ENCODE measurements at regions not wholly inside any gene's neighbourhood (a gene's known extent, or its start where the extent isn't known, plus 50 kb on each side); places are given as distances from the start of the nearest gene placed in this dataset.

DNA sequence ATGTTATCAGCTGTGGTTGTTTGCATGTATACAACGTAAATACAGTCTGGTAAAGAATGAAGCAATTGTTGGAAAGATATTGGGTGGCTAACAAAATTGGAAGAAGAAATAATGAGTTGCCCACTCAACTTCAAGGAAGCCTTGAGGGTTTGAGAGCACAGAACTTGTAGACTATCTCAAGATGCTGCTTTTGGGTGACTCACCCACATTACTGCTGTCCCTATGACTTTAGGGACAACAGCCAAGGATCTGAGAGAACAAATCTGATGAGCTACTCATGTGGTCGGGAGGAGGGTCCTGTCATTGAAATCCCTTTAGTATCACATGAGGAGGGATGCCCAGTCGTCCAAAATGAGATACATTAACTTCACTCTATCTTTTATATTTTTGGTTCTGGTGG is 261.8 kb downstream of the GAS1 start:
- Histone ChIP-seq H3K9ac (no peak overlapping the region), H3K4me2 (no peak overlapping the region), H3K27me3 (no peaks in the 10 kb centered on the region), H3K9me3 (replicated peaks in 1 of 11) (no peaks in the 10 kb centered on the region), H3K4me1 (peaks cover 0 to 6% (median 0%) of the 10 kb centered on the region in 10 experiments; a peak in 3 of 20 replicates), H4K20me1 (no peaks in the 10 kb centered on the region), H3K27ac (no peak overlapping the region), H3K4me3 (no peak overlapping the region), H3K36me3 (no peaks in the 10 kb centered on the region)
- TF ChIP-seq Cebpa-rat (IDR thresholded peaks at IDR 0.05), result no peak

DNA sequence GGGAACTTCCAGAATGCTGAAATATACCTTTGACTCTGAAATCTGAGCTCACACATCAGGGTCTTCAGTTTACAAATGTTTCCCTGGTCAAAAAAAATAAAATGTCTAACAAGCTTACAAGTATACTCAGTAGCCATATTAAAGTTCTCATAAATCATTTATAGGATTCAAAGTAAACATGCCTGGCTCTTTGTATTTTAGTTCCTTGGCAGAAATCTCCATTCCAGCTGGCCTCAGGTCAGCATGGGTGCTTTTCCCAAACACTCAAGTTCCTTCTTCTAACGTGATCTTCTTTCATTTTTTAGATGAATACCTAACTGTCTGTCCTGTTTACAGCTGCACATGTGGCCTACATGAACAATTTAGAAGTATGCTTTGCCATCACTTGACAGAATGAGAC is 263.2 kb downstream of the GAS1 start:
- TF ChIP-seq Cebpa-rat (IDR thresholded peaks at IDR 0.05), result no peak
- Histone ChIP-seq H3K36me3 (no peaks in the 10 kb centered on the region), H3K27ac (no peak overlapping the region), H3K4me2 (no peak overlapping the region), H3K9ac (no peak overlapping the region), H3K4me3 (no peak overlapping the region), H3K27me3 (no peaks in the 10 kb centered on the region), H4K20me1 (no peaks in the 10 kb centered on the region), H3K9me3 (replicated peaks in 1 of 11) (no peaks in the 10 kb centered on the region), H3K4me1 (peaks cover 0 to 6% (median 0%) of the 10 kb centered on the region in 10 experiments; a peak in 3 of 20 replicates)

DNA sequence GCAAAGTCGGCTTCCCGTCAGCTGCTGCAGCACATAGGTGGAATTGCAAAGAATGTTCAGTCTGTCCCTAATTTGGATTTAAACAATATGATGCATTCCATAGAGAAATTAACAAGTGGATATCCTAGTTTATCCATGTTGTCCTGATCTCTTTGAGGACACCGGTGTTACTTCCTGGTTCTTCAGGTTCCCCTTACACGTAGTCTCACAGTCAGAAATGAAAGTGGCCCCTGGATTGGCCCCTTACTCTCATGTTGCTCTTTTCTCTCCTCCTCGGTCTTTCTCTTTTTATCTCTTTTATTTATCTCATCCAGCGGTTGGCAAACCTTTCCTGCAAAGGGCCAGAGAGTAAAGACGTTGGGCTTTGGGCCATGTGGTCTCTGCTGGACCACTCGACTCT is 265.1 kb downstream of the GAS1 start:
- Histone ChIP-seq H3K27me3 (no peaks in the 10 kb centered on the region), H3K4me1 (no peaks in the 10 kb centered on the region), H3K4me3 (no peak overlapping the region), H3K9me3 (replicated peaks in 1 of 11) (peaks cover 0 to 11% (median 6%) of the 10 kb centered on the region in 11 experiments; a peak in 9 of 22 replicates), H4K20me1 (no peaks in the 10 kb centered on the region), H3K36me3 (no peaks in the 10 kb centered on the region), H3K9ac (no peak overlapping the region), H3K4me2 (peak overlapping the region in 1 of 11 experiments; percentile 44; a peak in 2 of 22 replicates), H3K27ac (no peak overlapping the region)
- no peak for TF ChIP-seq Cebpa-rat (IDR thresholded peaks at IDR 0.05)

DNA sequence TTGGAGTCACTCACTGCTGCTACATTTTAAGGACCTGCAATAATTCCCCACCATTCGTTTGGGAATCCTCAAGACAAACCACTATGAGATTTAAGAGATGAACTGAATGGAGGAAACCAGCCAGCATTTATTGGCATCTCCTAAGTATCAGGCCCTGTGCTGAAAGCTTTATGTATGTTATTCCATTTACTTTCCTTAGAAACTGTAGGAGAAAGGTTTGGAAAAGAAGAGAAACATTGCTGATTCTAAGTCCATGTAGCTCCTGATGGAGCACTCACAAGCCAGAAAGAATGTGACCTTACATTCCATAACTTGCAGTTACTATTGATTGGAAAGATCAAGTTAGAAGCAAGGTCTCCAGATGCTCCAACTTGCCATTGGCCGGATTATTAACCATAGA is 267.4 kb downstream of the GAS1 start:
- H3K4me2 ChIP-seq, result no peak overlapping the region
- no peaks in the 10 kb centered on the region for H4K20me1 ChIP-seq
- no peaks in the 10 kb centered on the region for H3K36me3 ChIP-seq
- peaks cover 0 to 11% (median 6%) of the 10 kb centered on the region in 11 experiments; a peak in 9 of 22 replicates for H3K9me3 ChIP-seq (replicated peaks in 1 of 11)
- H3K27me3 ChIP-seq, result no peaks in the 10 kb centered on the region
- H3K4me1 ChIP-seq, result no peaks in the 10 kb centered on the region
- TF ChIP-seq Cebpa-rat (IDR thresholded peaks at IDR 0.05), result no peak
- H3K9ac ChIP-seq, result no peak overlapping the region
- no peak overlapping the region for H3K27ac ChIP-seq
- no peak overlapping the region for H3K4me3 ChIP-seq

DNA sequence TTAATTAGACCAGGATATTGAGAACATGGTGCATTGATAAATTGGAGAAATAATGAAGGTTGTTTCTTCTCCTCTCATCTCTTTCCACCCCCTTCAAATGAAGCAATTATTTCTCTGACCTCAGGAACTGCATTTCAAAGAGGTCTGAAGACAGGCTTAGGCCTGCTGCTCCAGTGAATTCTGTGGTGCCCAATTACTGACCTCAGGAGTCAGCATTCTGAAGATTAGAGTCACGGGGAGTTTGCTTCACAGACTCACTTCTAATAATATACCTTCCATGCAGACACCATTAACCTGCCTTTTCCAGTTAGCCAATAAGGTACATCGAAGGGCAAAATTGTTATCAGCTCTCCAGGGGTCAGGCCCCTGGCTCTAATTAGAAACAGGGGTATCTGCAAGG is 270.9 kb downstream of the GAS1 start:
- H3K9me3 ChIP-seq (replicated peaks in 1 of 11), result peaks cover 5 to 23% (median 10%) of the 10 kb centered on the region in 11 experiments; a peak in 16 of 22 replicates
- no peaks in the 10 kb centered on the region for H3K36me3 ChIP-seq
- no peaks in the 10 kb centered on the region for H4K20me1 ChIP-seq
- H3K4me1 ChIP-seq, result peaks cover 0 to 29% (median 16%) of the 10 kb centered on the region in 10 experiments; a peak in 17 of 20 replicates
- no peak for TF ChIP-seq Cebpa-rat (IDR thresholded peaks at IDR 0.05)
- no peak overlapping the region for H3K4me3 ChIP-seq
- no peak overlapping the region for H3K27ac ChIP-seq
- no peak overlapping the region for H3K9ac ChIP-seq
- no peak overlapping the region for H3K4me2 ChIP-seq
- H3K27me3 ChIP-seq, result no peaks in the 10 kb centered on the region

DNA sequence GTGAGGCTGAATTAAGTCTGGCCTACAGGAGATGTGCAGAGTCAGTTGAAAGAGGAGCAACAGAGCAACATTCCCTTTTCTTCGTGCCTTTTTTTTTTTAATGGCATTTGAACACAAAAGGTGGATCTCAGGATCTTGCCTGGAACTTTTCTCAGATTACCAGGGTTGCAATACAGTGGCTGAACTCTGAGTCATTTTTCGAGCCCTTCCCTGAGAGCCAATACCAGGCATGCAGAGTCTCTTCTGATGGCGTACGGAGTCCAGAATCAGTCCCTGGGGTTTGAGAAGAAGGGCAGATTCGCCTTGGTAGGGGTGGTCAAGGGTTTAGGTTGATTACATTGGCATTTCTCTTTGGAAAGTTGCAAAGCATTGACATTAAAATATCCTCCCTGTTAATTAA is 271.5 kb downstream of the GAS1 start:
- Histone ChIP-seq H3K27me3 (no peaks in the 10 kb centered on the region), H3K4me2 (no peak overlapping the region), H3K9ac (no peak overlapping the region), H3K36me3 (no peaks in the 10 kb centered on the region), H4K20me1 (no peaks in the 10 kb centered on the region), H3K27ac (no peak overlapping the region), H3K4me3 (no peak overlapping the region), H3K4me1 (peaks cover 0 to 30% (median 16%) of the 10 kb centered on the region in 10 experiments; a peak in 17 of 20 replicates), H3K9me3 (replicated peaks in 1 of 11) (peaks cover 11 to 28% (median 16%) of the 10 kb centered on the region in 11 experiments)
- no peak for TF ChIP-seq Cebpa-rat (IDR thresholded peaks at IDR 0.05)

DNA sequence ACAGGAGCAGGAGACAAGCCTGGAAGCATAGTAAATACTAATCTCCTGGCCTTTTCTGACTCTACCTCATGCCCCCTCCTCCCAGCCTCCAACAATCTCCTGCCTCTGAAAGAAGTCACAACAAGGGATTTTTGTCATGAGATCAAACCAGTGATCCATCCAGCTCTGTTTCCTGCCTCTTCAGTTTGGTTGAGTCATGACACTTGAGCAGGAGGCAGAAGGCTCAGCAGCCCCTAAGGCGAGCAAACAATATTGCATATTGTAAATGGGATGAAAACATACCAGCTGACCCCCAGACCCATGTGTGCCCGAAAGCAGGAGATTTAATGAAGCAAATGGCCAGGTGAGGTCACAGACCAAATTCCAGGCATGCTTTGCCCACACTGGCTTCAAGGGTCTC is 272.8 kb downstream of the GAS1 start:
- Histone ChIP-seq H3K36me3 (no peaks in the 10 kb centered on the region), H3K4me3 (no peak overlapping the region), H4K20me1 (no peaks in the 10 kb centered on the region), H3K27ac (no peak overlapping the region), H3K27me3 (no peaks in the 10 kb centered on the region), H3K4me2 (0 out of 22 replicates have a peak overlapping the region, but pooled peaks of 3 of the 11 experiments have one; percentile 1 to 16 (median 8)), H3K4me1 (peaks cover 0 to 30% (median 16%) of the 10 kb centered on the region in 10 experiments; a peak in 17 of 20 replicates), H3K9ac (no peak overlapping the region), H3K9me3 (replicated peaks in 1 of 11) (peaks cover 24 to 41% (median 29%) of the 10 kb centered on the region in 11 experiments)
- no peak for TF ChIP-seq Cebpa-rat (IDR thresholded peaks at IDR 0.05)

DNA sequence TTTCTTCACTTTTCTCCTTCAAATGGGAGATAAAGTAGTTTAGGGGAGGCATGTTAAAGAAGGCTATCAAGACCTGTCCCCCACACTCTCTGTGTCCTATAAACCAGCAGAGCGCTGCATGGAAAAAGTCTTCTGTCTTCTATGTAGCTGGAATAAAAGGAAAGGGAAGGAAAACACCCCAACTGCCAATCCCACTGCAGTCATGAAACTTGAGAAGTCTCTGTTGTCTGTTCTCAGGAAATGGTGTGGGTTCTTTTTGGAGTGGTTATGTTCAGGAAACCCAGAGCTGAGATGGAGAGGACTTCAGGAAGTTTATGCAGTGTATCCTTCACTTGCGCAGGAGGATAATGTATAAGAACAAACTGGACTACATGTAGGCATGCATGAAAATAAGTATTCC is 274.3 kb downstream of the GAS1 start:
- peak overlapping the region in 9 of 11 experiments; percentile 20 to 66 (median 49); a peak in 16 of 22 replicates for H3K4me2 ChIP-seq
- no peaks in the 10 kb centered on the region for H3K36me3 ChIP-seq

DNA sequence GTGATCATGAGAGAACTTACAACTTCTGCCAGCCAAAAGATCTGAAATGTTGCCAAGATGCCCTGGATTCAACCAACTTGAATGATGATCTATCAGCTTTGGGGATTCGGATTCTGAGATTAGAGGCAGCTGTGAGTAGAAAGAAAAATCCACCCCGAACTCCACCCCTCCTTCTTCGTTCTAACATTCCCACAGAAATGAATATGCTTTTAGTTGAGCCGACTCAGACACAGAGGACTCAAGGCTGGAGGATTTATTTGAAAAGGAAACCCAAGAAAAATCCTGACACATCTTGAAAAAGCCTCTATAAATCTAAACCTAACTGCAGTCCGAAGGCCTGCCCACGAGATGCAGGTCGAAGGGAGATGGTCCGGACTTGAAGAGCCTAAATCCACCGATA is 275.0 kb downstream of the GAS1 start:
- Histone ChIP-seq H4K20me1 (no peaks in the 10 kb centered on the region), H3K9me3 (replicated peaks in 1 of 11) (peaks cover 24 to 35% (median 27%) of the 10 kb centered on the region in 11 experiments), H3K27ac (no peak overlapping the region), H3K27me3 (no peaks in the 10 kb centered on the region), H3K36me3 (no peaks in the 10 kb centered on the region), H3K4me1 (peaks cover 7 to 30% (median 17%) of the 10 kb centered on the region in 10 experiments; a peak in 19 of 20 replicates), H3K4me2 (peak overlapping the region in 8 of 11 experiments; percentile 41 to 66 (median 50); a peak in 10 of 22 replicates), H3K4me3 (no peak overlapping the region), H3K9ac (no peak overlapping the region)
- no peak for TF ChIP-seq Cebpa-rat (IDR thresholded peaks at IDR 0.05)

More for the DNA sequence above, 274.3 kb downstream of the GAS1 start:
- Histone ChIP-seq H3K4me3 (no peak overlapping the region), H3K4me1 (peaks cover 6 to 30% (median 16%) of the 10 kb centered on the region in 10 experiments; a peak in 19 of 20 replicates), H4K20me1 (no peaks in the 10 kb centered on the region), H3K27me3 (no peaks in the 10 kb centered on the region), H3K27ac (no peak overlapping the region), H3K9ac (no peak overlapping the region), H3K9me3 (replicated peaks in 1 of 11) (peaks cover 24 to 41% (median 31%) of the 10 kb centered on the region in 11 experiments)
- no peak for TF ChIP-seq Cebpa-rat (IDR thresholded peaks at IDR 0.05)

DNA sequence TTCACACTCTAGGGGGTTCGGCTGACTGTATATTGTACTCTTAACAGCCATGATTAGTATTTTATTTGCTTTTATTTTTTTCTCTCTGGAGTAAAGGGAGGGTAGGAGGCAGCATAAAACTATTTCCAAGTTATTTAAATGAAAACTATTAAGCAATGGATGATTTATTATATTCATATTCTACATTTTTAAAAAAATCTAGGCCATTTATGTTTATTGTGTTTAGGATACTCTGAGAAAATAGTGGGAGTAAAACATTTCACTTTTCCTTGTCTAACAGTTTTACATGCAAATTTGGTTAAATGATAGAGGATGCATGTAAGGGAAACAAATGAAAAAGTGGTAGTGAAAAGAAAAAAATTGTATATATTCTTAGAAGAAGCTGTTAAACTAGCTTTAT is 276.3 kb downstream of the GAS1 start:
- no peaks in the 10 kb centered on the region for H3K27me3 ChIP-seq
- H3K36me3 ChIP-seq, result no peaks in the 10 kb centered on the region
- TF ChIP-seq Cebpa-rat (IDR thresholded peaks at IDR 0.05), result no peak
- no peak overlapping the region for H3K9ac ChIP-seq
- no peak overlapping the region for H3K27ac ChIP-seq
- no peak overlapping the region for H3K4me3 ChIP-seq
- H3K4me1 ChIP-seq, result peaks cover 7 to 30% (median 17%) of the 10 kb centered on the region in 10 experiments; a peak in 19 of 20 replicates
- no peaks in the 10 kb centered on the region for H4K20me1 ChIP-seq
- no peak overlapping the region for H3K4me2 ChIP-seq
- H3K9me3 ChIP-seq (replicated peaks in 1 of 11), result peaks cover 24 to 42% (median 26%) of the 10 kb centered on the region in 11 experiments

Data from BLaER1 treated with 17β-estradiol and CSF1 and Interleukin-3, amounts not matched to agents 10 nM and 100 nM (cell line).